Epithelial cell of esophagus (primary cell): ENCODE measurements at regions not wholly inside any gene's neighbourhood (a gene's known extent, or its start where the extent isn't known, plus 50 kb on each side); places are given as distances from the start of the nearest gene placed in this dataset.

Experiments used
- DNase-seq: peaks from one replicate; pipeline ENCODE4 v3.0.0; 2010; ENCODE audit warnings: low read depth
- H3K4me3 ChIP-seq: 2 replicates; pipeline ENCODE4 v1.5.1; 2011; ENCODE audit warnings: mild to moderate bottlenecking, low read length, control low read depth
- CTCF ChIP-seq: IDR thresholded peaks from 2 replicates; pipeline ENCODE4 v1.5.1; 2011; ENCODE audit warnings: low read depth, mild to moderate bottlenecking, low read length, control low read depth, inconsistent platforms; ENCODE audit not compliant: insufficient read depth; ENCODE audit errors: missing control alignments

GRCh38 chr11:29281271-29281777, 735.5 kb downstream of the KCNA4 start:
- TF ChIP-seq CTCF, result no peak
- no peak overlapping the region for H3K4me3 ChIP-seq
- DNase-seq, result peak; percentile 44

DNA sequence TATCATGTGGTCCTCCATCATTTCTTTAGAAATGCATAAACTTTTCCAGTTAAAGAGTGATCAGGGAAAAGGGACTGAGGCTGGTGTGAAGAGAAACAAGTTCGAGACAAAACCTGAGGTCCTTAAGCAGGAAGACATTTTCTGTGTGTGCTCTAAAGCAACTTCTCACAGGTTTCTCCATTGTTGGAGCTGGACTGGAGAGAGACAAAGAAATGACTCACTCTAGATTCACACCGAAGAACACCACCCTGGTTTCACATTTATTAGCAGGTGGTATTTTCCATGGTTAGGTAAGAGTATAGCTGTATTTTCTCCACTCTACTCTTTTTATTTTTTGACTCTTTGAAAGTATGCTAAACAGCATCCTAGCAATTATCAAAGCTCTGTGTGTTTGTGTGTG, 736.4 kb downstream of the KCNA4 start:
- DNase-seq, result peak; percentile 86
- no peak overlapping the region for H3K4me3 ChIP-seq
- TF ChIP-seq CTCF, result no peak

DNA sequence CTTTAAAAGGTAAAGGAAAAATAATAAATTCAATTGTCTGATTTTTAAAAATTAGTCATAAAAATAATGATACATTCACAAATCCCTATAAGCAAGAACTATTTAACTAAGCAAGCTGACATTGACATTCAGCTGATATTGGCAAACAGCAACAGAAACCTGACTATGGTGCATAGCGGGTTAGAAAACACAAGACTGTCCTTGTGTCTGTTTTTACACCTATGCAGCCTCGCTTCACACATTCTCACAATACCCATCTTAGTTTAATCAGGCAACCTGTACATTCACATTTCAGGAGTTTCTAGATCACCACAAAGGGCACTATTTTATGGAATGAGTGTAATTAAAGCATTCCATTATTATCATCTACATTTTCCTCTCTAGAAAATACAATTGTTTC, 737.1 kb downstream of the KCNA4 start:
- no peak for TF ChIP-seq CTCF
- H3K4me3 ChIP-seq, result no peak overlapping the region
- no peak for DNase-seq

DNA sequence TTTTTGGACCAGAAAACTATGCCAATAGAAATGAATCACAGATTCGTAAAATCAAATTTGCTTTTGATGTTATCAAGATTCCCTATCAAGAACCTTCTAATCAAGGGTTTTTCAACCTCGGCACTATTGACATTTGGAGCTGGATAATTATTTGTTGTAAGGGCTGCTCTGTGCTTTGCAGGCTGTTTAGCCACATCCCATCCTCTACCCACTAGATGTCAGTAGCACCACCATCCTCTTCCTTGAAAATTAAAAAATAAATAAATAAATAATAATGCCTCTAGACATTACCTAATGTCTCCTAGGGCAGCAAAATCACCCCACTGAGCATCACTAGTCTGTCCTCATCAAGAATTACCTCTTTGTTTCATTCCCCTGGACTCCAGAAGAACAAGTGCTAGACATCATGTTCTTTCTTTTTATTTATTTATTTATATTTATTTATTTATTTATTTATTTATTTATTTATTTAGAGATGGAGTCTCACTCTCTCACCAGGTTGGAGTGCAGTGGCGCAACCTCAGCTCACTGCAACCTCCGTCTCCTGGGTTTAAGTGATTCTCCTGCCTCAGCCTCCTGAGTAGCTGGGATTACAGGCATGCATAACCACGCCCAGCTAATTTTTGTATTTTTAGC, 744.7 kb downstream of the KCNA4 start:
- peak; percentile 68 for TF ChIP-seq CTCF
- DNase-seq, result peak; percentile 67

GRCh38 chr11:29271616-29272015, 745.2 kb downstream of the KCNA4 start:
- TF ChIP-seq CTCF, result no peak
- no peak overlapping the region for H3K4me3 ChIP-seq
- peak; percentile 8 for DNase-seq

More for the DNA sequence above, 744.7 kb downstream of the KCNA4 start:
- no peak overlapping the region for H3K4me3 ChIP-seq

GRCh38 chr11:29268733-29269132, 748.1 kb downstream of the KCNA4 start:
- no peak overlapping the region for H3K4me3 ChIP-seq
- DNase-seq, result no peak
- no peak for TF ChIP-seq CTCF

GRCh38 chr11:29265792-29266191, 751.0 kb downstream of the KCNA4 start:
- DNase-seq, result no peak
- no peak for TF ChIP-seq CTCF
- H3K4me3 ChIP-seq, result no peak overlapping the region
